K562 (cell line): ENCODE measurements at regions not wholly inside any gene's neighbourhood (a gene's known extent, or its start where the extent isn't known, plus 50 kb on each side); places are given as distances from the start of the nearest gene placed in this dataset.

Experiments
- ARNT ChIP-seq, 2 experiments: fragments of 450-650 bp; IDR thresholded peaks; 2 replicates each; pipeline ENCODE4 v1.6.1; 2016; ENCODE audit warnings: mild to moderate bottlenecking in 1 of 2
- BDP1 ChIP-seq: IDR thresholded peaks from 3 replicates; pipeline ENCODE4 v1.6.1; 2011; ENCODE audit not compliant: insufficient read length, insufficient read depth
- CBFA2T3 ChIP-seq: fragments of 450-650 bp; IDR thresholded peaks from 2 replicates; pipeline ENCODE4 v1.6.1; 2017
- CBX3 ChIP-seq, 2 experiments: IDR thresholded peaks; 1 replicate in 1 of 2; 2 replicates in 1 of 2; pipeline ENCODE4 v1.6.1; 2012; ENCODE audit warnings: inconsistent platforms in 2 of 2, low read length in 2 of 2, borderline replicate concordance in 1 of 2, control low read depth in 1 of 2
- CC2D1A ChIP-seq: fragments of 450-650 bp; IDR thresholded peaks from 2 replicates; pipeline ENCODE4 v1.6.1; 2017; ENCODE audit warnings: mild to moderate bottlenecking
- CHD4 ChIP-seq: fragments of 200-600 bp; sonication (generic); IDR thresholded peaks from 3 replicates; pipeline ENCODE4 v1.6.1; 2012; ENCODE audit warnings: low read depth, mild to moderate bottlenecking, mixed read lengths, low read length, inconsistent platforms; ENCODE audit not compliant: insufficient read depth, insufficient replicate concordance, poor library complexity, severe bottlenecking
- FOXM1 ChIP-seq, 2 experiments: fragments of 450-650 bp in 1 of 2; sonication (generic) in 1 of 2; formaldehyde crosslinking in 1 of 2; IDR thresholded peaks; 2 replicates each; pipeline versions ENCODE4 v1.6.1 to v1.9.0; 2017 to 2022; ENCODE audit warnings: low read depth in 2 of 2, mild to moderate bottlenecking in 2 of 2, missing genetic modification reagents in 1 of 2, moderate library complexity in 1 of 2
- LEF1 ChIP-seq: fragments of 450-650 bp; IDR thresholded peaks from 2 replicates; pipeline ENCODE4 v1.6.1; 2016; ENCODE audit warnings: mild to moderate bottlenecking
- MAZ ChIP-seq, 2 experiments: fragments of 450-650 bp in 1 of 2; sonication (generic) in 1 of 2; formaldehyde crosslinking; IDR thresholded peaks in 1 of 2; conservative IDR thresholded peaks in 1 of 2; 2 replicates each; pipeline versions ENCODE4 v1.4.0 to v1.5.0; 2020; ENCODE audit warnings: mild to moderate bottlenecking in 1 of 2, missing genetic modification reagents in 1 of 2
- PHF20 ChIP-seq: fragments of 450-650 bp; IDR thresholded peaks from 2 replicates; pipeline ENCODE4 v1.6.1; 2018; ENCODE audit not compliant: partially characterized antibody
- RFX1 ChIP-seq: fragments of 450-650 bp; IDR thresholded peaks from 2 replicates; pipeline ENCODE4 v1.6.1; 2016; ENCODE audit warnings: mild to moderate bottlenecking, moderate library complexity
- SP1 ChIP-seq: sonication (generic); formaldehyde crosslinking; IDR thresholded peaks from 2 replicates; pipeline ENCODE4 v1.8.1; 2022; ENCODE audit warnings: mild to moderate bottlenecking, missing genetic modification reagents
- XRCC3 ChIP-seq: fragments of 450-650 bp; IDR thresholded peaks from 2 replicates; pipeline ENCODE4 v1.6.1; 2017; ENCODE audit warnings: mild to moderate bottlenecking, moderate library complexity
- ZFPM2 ChIP-seq: fragments of 250-450 bp; sonication (Bioruptor Pico); IDR thresholded peaks from 2 replicates; pipeline ENCODE4 v1.5.1; 2022; ENCODE audit warnings: mild to moderate bottlenecking
- ZNF445 ChIP-seq: fragments of 250-450 bp; sonication (Bioruptor Pico); IDR thresholded peaks from 2 replicates; pipeline ENCODE4 v1.4.0; 2020; ENCODE audit warnings: low read depth, mild to moderate bottlenecking, moderate library complexity
- TF ChIP-seq, protein P1 (sequence below): sonication (generic); IDR thresholded peaks from 2 replicates; pipeline ENCODE4 v1.6.1; 2016
- TF ChIP-seq, protein P2 (sequence below): fragments of 450-650 bp; IDR thresholded peaks from 2 replicates; pipeline ENCODE4 v1.6.1; 2016; ENCODE audit warnings: mild to moderate bottlenecking
- TF ChIP-seq, protein P3 (sequence below): fragments of 250-450 bp; sonication (Bioruptor Pico); IDR thresholded peaks from 2 replicates; pipeline ENCODE4 v1.4.0; 2020; ENCODE audit warnings: borderline replicate concordance
- TF ChIP-seq, protein P4 (sequence below): fragments of 450-650 bp; IDR thresholded peaks from 2 replicates; pipeline ENCODE4 v1.6.1; 2017; ENCODE audit warnings: antibody characterized with exemption, mild to moderate bottlenecking

DNA sequence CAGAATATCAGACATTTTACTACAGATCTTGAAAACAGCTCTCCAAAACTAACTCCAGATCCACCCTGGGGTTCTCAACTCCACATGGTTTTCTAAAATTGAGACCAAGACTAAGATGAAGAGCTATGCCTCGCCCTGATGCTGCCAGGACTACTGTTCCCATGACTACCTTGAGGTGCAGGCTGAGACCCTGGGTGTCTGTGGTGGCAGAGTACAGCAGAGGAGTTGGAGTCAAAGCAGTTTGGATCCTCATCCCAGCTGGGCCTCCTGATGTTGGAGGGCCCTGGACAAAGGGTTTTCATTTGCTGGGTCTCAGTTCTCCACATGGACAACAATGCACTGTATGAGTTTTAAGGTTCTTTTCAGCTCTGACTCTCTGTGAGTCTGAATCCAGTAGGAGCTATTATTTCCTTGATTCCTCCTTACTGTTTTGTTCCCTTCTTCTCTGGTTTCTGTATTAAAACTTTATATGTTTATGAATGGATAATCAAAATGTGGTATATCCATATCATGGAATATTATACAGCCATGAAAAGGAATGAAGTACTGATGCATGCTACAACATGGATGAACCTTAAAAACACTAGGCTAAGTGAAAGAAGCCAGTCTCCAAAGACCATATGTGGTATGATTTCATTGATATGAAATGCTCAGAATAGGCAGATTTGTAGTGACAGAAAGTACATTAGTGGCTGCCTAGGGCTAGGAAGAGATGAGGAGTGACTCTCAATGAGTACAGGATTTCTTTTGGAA is 93.0 kb downstream of the CPN2 start (continued):
- TF ChIP-seq CC2D1A = 0 out of 2 replicates have a peak, but pooled peaks have one; percentile 15
- TF ChIP-seq ZNF445 (CRISPR knock-in tag) = no peak
- TF ChIP-seq PHF20 = peak; percentile 46
- TF ChIP-seq, protein P1, sequence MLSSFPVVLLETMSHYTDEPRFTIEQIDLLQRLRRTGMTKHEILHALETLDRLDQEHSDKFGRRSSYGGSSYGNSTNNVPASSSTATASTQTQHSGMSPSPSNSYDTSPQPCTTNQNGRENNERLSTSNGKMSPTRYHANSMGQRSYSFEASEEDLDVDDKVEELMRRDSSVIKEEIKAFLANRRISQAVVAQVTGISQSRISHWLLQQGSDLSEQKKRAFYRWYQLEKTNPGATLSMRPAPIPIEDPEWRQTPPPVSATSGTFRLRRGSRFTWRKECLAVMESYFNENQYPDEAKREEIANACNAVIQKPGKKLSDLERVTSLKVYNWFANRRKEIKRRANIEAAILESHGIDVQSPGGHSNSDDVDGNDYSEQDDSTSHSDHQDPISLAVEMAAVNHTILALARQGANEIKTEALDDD = no peak
- TF ChIP-seq CBX3 (IDR thresholded peaks at IDR 0.05; ENCODE audit: borderline replicate concordance in 1 of 2, low read length in 2 of 2) = peak in 1 of 2 experiments; percentile 98; a peak in 2 of 3 replicates
- TF ChIP-seq MAZ (CRISPR knock-in tag; conservative IDR thresholded peaks at IDR 0.05 in 1 of 2, IDR thresholded peaks at IDR 0.05 in 1 of 2) = no peak
- no peak for TF ChIP-seq CBFA2T3
- no peak for TF ChIP-seq SP1 (CRISPR knock-in tag)
- TF ChIP-seq, protein P2, sequence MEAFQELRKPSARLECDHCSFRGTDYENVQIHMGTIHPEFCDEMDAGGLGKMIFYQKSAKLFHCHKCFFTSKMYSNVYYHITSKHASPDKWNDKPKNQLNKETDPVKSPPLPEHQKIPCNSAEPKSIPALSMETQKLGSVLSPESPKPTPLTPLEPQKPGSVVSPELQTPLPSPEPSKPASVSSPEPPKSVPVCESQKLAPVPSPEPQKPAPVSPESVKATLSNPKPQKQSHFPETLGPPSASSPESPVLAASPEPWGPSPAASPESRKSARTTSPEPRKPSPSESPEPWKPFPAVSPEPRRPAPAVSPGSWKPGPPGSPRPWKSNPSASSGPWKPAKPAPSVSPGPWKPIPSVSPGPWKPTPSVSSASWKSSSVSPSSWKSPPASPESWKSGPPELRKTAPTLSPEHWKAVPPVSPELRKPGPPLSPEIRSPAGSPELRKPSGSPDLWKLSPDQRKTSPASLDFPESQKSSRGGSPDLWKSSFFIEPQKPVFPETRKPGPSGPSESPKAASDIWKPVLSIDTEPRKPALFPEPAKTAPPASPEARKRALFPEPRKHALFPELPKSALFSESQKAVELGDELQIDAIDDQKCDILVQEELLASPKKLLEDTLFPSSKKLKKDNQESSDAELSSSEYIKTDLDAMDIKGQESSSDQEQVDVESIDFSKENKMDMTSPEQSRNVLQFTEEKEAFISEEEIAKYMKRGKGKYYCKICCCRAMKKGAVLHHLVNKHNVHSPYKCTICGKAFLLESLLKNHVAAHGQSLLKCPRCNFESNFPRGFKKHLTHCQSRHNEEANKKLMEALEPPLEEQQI = peak; percentile 65; the same call in 1 of the 2 replicates
- 0 out of 2 replicates have a peak, but pooled peaks have one; percentile 9 for TF ChIP-seq FOXM1 (IDR thresholded peaks at IDR 0.05; ENCODE audit: low read depth)
- TF ChIP-seq FOXM1 (CRISPR knock-in tag; IDR thresholded peaks at IDR 0.05; ENCODE audit: low read depth) = no peak
- TF ChIP-seq RFX1 = 0 out of 2 replicates have a peak, but pooled peaks have one; percentile 14
- TF ChIP-seq LEF1 = 0 out of 2 replicates have a peak, but pooled peaks have one; percentile 14
- no peak for TF ChIP-seq BDP1
- TF ChIP-seq, protein P3, sequence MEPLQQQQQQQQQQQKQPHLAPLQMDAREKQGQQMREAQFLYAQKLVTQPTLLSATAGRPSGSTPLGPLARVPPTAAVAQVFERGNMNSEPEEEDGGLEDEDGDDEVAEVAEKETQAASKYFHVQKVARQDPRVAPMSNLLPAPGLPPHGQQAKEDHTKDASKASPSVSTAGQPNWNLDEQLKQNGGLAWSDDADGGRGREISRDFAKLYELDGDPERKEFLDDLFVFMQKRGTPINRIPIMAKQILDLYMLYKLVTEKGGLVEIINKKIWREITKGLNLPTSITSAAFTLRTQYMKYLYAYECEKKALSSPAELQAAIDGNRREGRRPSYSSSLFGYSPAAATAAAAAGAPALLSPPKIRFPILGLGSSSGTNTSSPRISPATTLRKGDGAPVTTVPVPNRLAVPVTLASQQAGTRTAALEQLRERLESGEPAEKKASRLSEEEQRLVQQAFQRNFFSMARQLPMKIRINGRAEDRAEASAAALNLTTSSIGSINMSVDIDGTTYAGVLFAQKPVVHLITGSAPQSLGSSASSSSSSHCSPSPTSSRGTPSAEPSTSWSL (CRISPR knock-in tag) = no peak
- TF ChIP-seq XRCC3 = 0 out of 2 replicates have a peak, but pooled peaks have one; percentile 29
- TF ChIP-seq, protein P4, sequence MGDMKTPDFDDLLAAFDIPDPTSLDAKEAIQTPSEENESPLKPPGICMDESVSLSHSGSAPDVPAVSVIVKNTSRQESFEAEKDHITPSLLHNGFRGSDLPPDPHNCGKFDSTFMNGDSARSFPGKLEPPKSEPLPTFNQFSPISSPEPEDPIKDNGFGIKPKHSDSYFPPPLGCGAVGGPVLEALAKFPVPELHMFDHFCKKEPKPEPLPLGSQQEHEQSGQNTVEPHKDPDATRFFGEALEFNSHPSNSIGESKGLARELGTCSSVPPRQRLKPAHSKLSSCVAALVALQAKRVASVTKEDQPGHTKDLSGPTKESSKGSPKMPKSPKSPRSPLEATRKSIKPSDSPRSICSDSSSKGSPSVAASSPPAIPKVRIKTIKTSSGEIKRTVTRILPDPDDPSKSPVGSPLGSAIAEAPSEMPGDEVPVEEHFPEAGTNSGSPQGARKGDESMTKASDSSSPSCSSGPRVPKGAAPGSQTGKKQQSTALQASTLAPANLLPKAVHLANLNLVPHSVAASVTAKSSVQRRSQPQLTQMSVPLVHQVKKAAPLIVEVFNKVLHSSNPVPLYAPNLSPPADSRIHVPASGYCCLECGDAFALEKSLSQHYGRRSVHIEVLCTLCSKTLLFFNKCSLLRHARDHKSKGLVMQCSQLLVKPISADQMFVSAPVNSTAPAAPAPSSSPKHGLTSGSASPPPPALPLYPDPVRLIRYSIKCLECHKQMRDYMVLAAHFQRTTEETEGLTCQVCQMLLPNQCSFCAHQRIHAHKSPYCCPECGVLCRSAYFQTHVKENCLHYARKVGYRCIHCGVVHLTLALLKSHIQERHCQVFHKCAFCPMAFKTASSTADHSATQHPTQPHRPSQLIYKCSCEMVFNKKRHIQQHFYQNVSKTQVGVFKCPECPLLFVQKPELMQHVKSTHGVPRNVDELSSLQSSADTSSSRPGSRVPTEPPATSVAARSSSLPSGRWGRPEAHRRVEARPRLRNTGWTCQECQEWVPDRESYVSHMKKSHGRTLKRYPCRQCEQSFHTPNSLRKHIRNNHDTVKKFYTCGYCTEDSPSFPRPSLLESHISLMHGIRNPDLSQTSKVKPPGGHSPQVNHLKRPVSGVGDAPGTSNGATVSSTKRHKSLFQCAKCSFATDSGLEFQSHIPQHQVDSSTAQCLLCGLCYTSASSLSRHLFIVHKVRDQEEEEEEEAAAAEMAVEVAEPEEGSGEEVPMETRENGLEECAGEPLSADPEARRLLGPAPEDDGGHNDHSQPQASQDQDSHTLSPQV = peak; percentile 51; the same call in 1 of the 2 replicates
- TF ChIP-seq CHD4 = peak; percentile 79
- TF ChIP-seq ARNT (IDR thresholded peaks at IDR 0.05) = peak in 1 of 2 experiments; percentile 24; a peak in 1 of 4 replicates
- no peak for TF ChIP-seq ZFPM2 (CRISPR knock-in tag)
